ENCODE measurements at regions not wholly inside any gene's neighbourhood (a gene's known extent, or its start where the extent isn't known, plus 50 kb on each side); places are given as distances from the start of the nearest gene placed in this dataset.

DNA sequence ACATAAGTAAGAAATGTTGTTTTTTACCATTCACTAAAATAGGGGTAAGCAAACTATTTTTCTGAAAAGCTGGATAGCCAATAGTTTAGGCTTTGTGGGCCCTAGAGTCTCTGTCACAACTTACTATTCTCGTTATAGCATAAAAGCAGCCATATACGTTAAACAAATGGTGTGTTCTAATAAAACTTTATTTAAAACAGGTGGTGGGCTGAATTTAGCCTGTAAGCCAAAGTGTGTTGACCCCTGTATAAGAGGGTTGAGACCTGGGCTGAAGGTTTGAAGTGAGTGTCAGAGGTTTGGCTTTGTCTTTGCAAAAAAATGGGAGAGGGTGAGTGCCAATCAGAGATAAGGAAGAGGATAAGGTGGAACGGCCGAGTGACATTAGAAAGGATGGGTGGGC lies 197.2 kb downstream of the RNF144B start:
- Histone ChIP-seq H3K36me3 (no peaks in the 10 kb centered on the region), H3K4me3 (no peak overlapping the region), H3K9me3 (no peaks in the 10 kb centered on the region), H3K27ac (no peak overlapping the region), H3K27me3 (no peaks in the 10 kb centered on the region), H3K4me1 (no peaks in the 10 kb centered on the region)
- ATAC-seq (ENCODE audit: low FRiP score in 2 of 2) (no peak), DNase-seq (no peak)
- no peak for TF ChIP-seq EP300 (IDR thresholded peaks at IDR 0.05)
- WGBS, 2 donors, result 73 to 76% methylated on average over 4 of the region's 4 CpGs

DNA sequence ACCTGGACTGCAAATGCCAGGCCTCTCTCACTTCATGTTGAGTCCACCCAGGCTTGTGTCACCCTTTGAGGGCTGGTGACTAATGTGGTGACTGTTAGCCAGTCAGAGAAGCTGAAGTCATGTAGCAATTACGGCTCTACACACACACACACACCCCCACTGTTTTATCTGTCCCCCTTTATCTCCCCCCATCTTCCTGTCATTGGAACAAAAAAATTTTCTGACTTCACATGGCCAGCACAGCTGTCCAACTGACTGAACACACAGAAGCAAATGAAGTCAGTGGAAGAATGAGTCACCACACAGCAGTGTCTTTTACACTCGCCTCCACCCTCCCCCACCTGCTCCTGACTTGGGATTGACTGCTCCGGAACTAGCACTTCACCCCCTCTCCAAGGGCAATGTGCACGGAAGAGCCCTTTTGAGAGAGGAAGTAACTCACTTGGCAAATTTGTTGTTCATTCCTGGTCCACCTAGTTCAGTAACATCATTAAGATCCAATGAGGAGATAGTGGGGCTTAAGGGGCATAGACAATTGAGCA lies 198.0 kb downstream of the RNF144B start:
- TF ChIP-seq POLR2AphosphoS5 (IDR thresholded peaks at IDR 0.05) (no peak), CTCF (IDR thresholded peaks at IDR 0.05) (no peak), POLR2A (IDR thresholded peaks at IDR 0.05) (no peak), EP300 (IDR thresholded peaks at IDR 0.05) (no peak)
- no peaks in the 10 kb centered on the region for H3K9me3 ChIP-seq
- H3K4me3 ChIP-seq, result no peak overlapping the region
- WGBS, 2 donors, result 34 to 36% methylated on average over 4 of the region's 4 CpGs
- no peaks in the 10 kb centered on the region for H3K36me3 ChIP-seq
- DNase-seq, result peak in 1 of 2 donors; percentile 67
- H3K4me1 ChIP-seq, result no peaks in the 10 kb centered on the region
- H3K27me3 ChIP-seq, result no peaks in the 10 kb centered on the region
- H3K27ac ChIP-seq, result no peak overlapping the region
- peak; percentile 41 to 81 for ATAC-seq (ENCODE audit: low FRiP score in 2 of 2)

DNA sequence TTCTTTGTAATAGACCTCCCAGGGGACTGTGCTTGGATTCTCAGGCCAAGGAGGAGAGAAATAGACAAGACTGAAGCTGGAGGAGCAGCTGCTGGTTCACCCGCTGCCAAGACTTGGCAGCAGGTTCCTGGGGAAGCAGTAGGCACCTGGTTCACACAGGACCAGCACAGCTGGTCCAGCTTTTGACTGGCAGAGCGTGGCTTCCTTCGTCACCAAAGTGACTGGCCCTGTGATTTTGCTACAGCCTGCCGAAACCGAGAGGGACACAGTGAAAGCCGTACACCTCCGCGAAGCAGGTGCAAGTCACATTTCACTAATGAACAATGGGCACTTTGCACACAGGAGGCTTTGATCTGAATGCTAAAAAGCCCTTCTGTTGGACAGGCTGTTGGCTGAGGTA lies 199.0 kb downstream of the RNF144B start:
- ATAC-seq (ENCODE audit: low FRiP score in 2 of 2), result no peak
- TF ChIP-seq POLR2AphosphoS5 (IDR thresholded peaks at IDR 0.05), result no peak
- no peak for TF ChIP-seq POLR2A (IDR thresholded peaks at IDR 0.05)
- TF ChIP-seq EP300 (IDR thresholded peaks at IDR 0.05), result no peak
- TF ChIP-seq CTCF (IDR thresholded peaks at IDR 0.05), result no peak
- no peaks in the 10 kb centered on the region for H3K9me3 ChIP-seq
- no peaks in the 10 kb centered on the region for H3K4me1 ChIP-seq
- no peaks in the 10 kb centered on the region for H3K36me3 ChIP-seq
- no peaks in the 10 kb centered on the region for H3K27me3 ChIP-seq
- DNase-seq, result no peak
- H3K4me3 ChIP-seq, result no peak overlapping the region
- H3K27ac ChIP-seq, result no peak overlapping the region
- 94 to 97% methylated on average over 8 of the region's 8 CpGs for WGBS, 2 donors

- Histone ChIP-seq H3K27me3 (no peaks in the 10 kb centered on the region), H3K9me3 (no peaks in the 10 kb centered on the region), H3K4me1 (no peaks in the 10 kb centered on the region), H3K27ac (peak overlapping the region in 2 of 4 donors; percentile 8 to 55), H3K4me3 (no peak overlapping the region), H3K36me3 (no peaks in the 10 kb centered on the region)
- peak; percentile 79 to 87 for ATAC-seq (ENCODE audit: low FRiP score in 2 of 2)
- TF ChIP-seq CTCF (IDR thresholded peaks at IDR 0.05) (peak; percentile 65 to 90 (median 78)), POLR2A (IDR thresholded peaks at IDR 0.05) (no peak)
- 23 to 27% methylated on average over 11 of the region's 11 CpGs for whole genome bisulfite sequencing, 2 donors
- peak in 1 of 2 donors; percentile 47 for DNase-seq
Measured at GRCh38 chr6:18595774-18596530, 208.8 kb downstream of the RNF144B start.

DNA sequence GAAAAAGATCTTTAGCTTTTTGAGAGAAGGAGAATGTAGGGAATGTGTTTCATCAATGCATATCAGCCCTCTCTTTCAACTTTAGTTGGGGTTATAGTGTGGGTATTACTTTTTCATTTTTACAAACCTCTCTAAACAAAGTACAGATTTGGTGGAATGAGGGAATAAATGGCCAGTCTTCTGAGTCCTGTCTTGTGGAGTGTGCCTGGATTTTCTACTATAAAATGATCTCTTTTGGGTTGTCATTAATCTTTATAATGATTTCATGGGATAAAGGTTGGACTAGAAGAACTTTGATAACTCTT lies 209.3 kb downstream of the RNF144B start:
- TF ChIP-seq EP300 (IDR thresholded peaks at IDR 0.05) (no peak), CTCF (IDR thresholded peaks at IDR 0.05) (peak in 1 of 6 experiments; percentile 30)
- Histone ChIP-seq H3K27me3 (no peaks in the 10 kb centered on the region), H3K4me1 (no peaks in the 10 kb centered on the region), H3K9me3 (no peaks in the 10 kb centered on the region), H3K36me3 (no peaks in the 10 kb centered on the region), H3K27ac (peak overlapping the region in 1 of 4 donors; percentile 8), H3K4me3 (no peak overlapping the region)
- no peak for DNase-seq
- no peak for ATAC-seq (ENCODE audit: low FRiP score in 2 of 2)

All from upper lobe of left lung (tissue), 6 donors.